ENCODE measurements at regions not wholly inside any gene's neighbourhood (a gene's known extent, or its start where the extent isn't known, plus 50 kb on each side); places are given as distances from the start of the nearest gene placed in this dataset.

- no peak overlapping the region for H3K4me3 ChIP-seq (ENCODE audit: low read depth, low read length)
- in situ Hi-C loops (cut with HindIII; ENCODE audit: low sequenced_read_pairs), result no loop called here
- TF ChIP-seq, protein P1, sequence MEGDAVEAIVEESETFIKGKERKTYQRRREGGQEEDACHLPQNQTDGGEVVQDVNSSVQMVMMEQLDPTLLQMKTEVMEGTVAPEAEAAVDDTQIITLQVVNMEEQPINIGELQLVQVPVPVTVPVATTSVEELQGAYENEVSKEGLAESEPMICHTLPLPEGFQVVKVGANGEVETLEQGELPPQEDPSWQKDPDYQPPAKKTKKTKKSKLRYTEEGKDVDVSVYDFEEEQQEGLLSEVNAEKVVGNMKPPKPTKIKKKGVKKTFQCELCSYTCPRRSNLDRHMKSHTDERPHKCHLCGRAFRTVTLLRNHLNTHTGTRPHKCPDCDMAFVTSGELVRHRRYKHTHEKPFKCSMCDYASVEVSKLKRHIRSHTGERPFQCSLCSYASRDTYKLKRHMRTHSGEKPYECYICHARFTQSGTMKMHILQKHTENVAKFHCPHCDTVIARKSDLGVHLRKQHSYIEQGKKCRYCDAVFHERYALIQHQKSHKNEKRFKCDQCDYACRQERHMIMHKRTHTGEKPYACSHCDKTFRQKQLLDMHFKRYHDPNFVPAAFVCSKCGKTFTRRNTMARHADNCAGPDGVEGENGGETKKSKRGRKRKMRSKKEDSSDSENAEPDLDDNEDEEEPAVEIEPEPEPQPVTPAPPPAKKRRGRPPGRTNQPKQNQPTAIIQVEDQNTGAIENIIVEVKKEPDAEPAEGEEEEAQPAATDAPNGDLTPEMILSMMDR (IDR thresholded peaks at IDR 0.05; ENCODE audit: low read depth, low read length), result no peak
- no peak for DNase-seq (ENCODE audit: low read depth, low spot score)
Observed at GRCh38 chr4:30821275-30821674, 101.1 kb downstream of the PCDH7 start.

GRCh38 chr4:30821859-30822612 is 101.9 kb downstream of the PCDH7 start:
- DNase-seq (ENCODE audit: low read depth, low spot score), result peak; percentile 49

DNA sequence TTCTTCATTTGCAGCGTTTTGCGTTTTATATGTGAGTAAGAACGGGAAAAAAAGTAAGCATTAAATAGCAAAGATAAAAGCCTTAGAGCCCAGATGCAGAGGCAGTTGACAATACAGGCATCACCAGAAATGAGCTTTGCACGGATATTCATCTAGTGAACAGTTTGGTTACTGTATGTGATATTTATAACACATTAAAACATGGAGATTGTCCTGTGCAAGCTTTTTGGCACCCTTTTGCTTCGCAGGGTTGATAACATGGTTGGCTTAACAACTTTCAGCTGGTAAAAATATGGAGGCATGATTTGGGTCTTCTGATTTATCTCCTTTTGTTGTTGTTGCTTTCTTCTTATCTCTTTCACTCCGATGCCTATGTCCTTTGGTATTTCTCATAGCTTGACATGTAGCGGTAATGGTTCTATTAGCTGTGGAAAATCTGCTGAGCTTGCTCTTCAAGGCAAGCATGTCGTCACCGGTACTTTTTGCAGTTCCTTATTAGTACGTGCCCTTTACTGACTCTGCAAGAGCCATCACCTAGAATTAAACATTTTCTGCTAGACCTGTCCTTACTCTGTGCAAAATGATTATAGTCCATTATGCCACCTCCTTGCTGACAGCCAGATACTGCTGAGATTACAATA is 102.9 kb downstream of the PCDH7 start:
- in situ Hi-C loops (cut with HindIII; ENCODE audit: low sequenced_read_pairs), result no loop called here
- no peak overlapping the region for H3K4me3 ChIP-seq (ENCODE audit: low read depth, low read length)
- TF ChIP-seq, protein P1 (IDR thresholded peaks at IDR 0.05; ENCODE audit: low read depth, low read length), result no peak
- no peak for DNase-seq (ENCODE audit: low read depth, low spot score)

More at GRCh38 chr4:30821859-30822612, 101.9 kb downstream of the PCDH7 start:
- H3K4me3 ChIP-seq (ENCODE audit: low read depth, low read length), result no peak overlapping the region
- TF ChIP-seq, protein P1 (IDR thresholded peaks at IDR 0.05; ENCODE audit: low read depth, low read length), result no peak
- in situ Hi-C loops (cut with HindIII; ENCODE audit: low sequenced_read_pairs), result no loop called here

GRCh38 chr4:30825008-30825770 is 105.0 kb downstream of the PCDH7 start:
- peak; percentile 15 for DNase-seq (ENCODE audit: low read depth, low spot score)
- in situ Hi-C loops (cut with HindIII; ENCODE audit: low sequenced_read_pairs), result no loop called here
- TF ChIP-seq, protein P1 (IDR thresholded peaks at IDR 0.05; ENCODE audit: low read depth, low read length), result no peak
- H3K4me3 ChIP-seq (ENCODE audit: low read depth, low read length), result no peak overlapping the region

DNA sequence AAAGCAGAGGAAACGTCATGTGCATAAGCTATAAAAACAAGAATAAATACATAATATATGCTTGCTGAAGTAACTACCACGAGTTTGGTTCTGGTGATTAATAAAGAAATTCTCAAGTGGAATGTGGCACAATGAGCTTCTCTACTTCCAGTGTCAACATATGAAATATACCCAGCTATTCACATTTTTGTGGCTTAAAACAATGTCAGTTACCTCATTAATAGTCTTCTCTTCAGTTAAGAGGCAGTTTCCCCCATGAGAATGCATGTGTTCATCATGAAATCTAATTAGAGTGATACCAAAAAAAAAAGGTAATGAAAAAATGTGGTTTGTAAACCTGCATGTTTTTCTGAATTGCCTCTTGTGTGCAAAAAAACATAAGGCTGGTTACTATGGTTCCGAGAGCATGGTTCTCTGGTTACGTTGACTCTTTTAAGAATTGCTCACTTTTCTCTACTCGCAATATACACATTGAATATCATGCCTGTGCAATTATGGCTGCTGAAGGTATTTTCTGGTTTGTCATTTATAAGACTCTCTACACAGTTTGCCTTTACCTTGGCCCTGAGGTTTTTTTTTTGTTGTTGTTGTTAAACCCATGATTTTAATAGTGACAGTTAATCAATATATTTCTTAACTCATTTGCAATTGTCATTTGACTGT is 108.2 kb downstream of the PCDH7 start:
- in situ Hi-C loops (cut with HindIII; ENCODE audit: low sequenced_read_pairs), result no loop called here
- TF ChIP-seq, protein P1 (IDR thresholded peaks at IDR 0.05; ENCODE audit: low read depth, low read length), result no peak
- H3K4me3 ChIP-seq (ENCODE audit: low read depth, low read length), result no peak overlapping the region
- DNase-seq (ENCODE audit: low read depth, low spot score), result peak; percentile 67

- no peak overlapping the region for H3K4me3 ChIP-seq (ENCODE audit: low read depth, low read length)
- in situ Hi-C loops (cut with HindIII; ENCODE audit: low sequenced_read_pairs), result no loop called here
- TF ChIP-seq, protein P1 (IDR thresholded peaks at IDR 0.05; ENCODE audit: low read depth, low read length), result no peak
- DNase-seq (ENCODE audit: low read depth, low spot score), result no peak
Observed at GRCh38 chr4:30832639-30833038, 112.5 kb downstream of the PCDH7 start.

Measured in astrocyte of the spinal cord (primary cell).